Muscle of leg (tissue), 3 donors: ENCODE measurements at regions not wholly inside any gene's neighbourhood (a gene's known extent, or its start where the extent isn't known, plus 50 kb on each side); places are given as distances from the start of the nearest gene placed in this dataset.

Source experiments
- DNase-seq: peaks from one replicate; pipeline ENCODE4 v3.0.0; 2013
- H3K27ac ChIP-seq: one replicate; pipeline ENCODE4 v1.5.1; 2013; ENCODE audit warnings: mild to moderate bottlenecking, low read length, control low read depth
- H3K27me3 ChIP-seq: one replicate; pipeline ENCODE4 v1.6.1; 2013; ENCODE audit warnings: low read length; ENCODE audit not compliant: control insufficient read depth, insufficient read depth
- H3K36me3 ChIP-seq: one replicate; pipeline ENCODE4 v1.6.1; 2013; ENCODE audit warnings: low read length; ENCODE audit not compliant: control insufficient read depth, insufficient read depth
- H3K4me1 ChIP-seq: one replicate; pipeline ENCODE4 v1.6.1; 2013; ENCODE audit warnings: low read length; ENCODE audit not compliant: control insufficient read depth, insufficient read depth
- H3K4me3 ChIP-seq: one replicate; pipeline ENCODE4 v1.5.1; 2013; ENCODE audit warnings: low read length, control low read depth
- H3K9me3 ChIP-seq: replicated peaks from 2 replicates; pipeline ENCODE4 v1.6.1; 2013; ENCODE audit warnings: low read depth, low read length; ENCODE audit not compliant: control insufficient read depth
- WGBS: methylation state at CpG from one replicate; pipeline ENCODE4 v1.1.5; 2013; ENCODE audit warnings: missing lambda C conversion rate; ENCODE audit not compliant: insufficient coverage; 5-methylcytosine and 5-hydroxymethylcytosine counted together

DNA sequence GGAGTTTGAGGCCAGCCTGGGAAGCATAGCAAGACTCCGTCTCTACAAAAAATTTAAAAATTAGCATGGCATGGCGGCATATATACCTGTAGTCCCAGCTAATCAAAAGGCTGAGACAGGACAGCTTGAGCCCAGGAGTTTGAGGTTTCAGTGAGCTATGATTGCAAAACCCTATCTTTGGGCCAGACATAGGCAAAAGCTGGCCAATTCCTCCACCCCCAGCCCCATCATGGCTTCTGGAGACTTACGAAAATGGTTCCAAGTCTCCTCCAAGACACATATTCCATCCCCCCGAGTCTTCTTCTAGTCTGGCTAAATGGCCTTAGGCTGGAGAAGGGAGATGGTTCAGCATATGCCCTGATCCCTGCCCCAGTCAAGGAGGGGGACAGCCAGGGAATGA lies 172.8 kb upstream of the HAAO start:
- WGBS = 80% methylated on average over 2 of the region's 4 CpGs

GRCh38 chr2:42964439-42965083 lies 172.2 kb upstream of the HAAO start:
- Histone ChIP-seq H3K4me1 (peaks cover 91% of the 10 kb centered on the region), H3K4me3 (no peak overlapping the region), H3K9me3 (no peaks in the 10 kb centered on the region), H3K36me3 (no peaks in the 10 kb centered on the region), H3K27ac (peak overlapping the region; percentile 79), H3K27me3 (no peaks in the 10 kb centered on the region)
- DNase-seq = peak; percentile 92
- 20% methylated on average over 5 of the region's 6 CpGs for WGBS

More for the DNA sequence above, 172.8 kb upstream of the HAAO start:
- Histone ChIP-seq H3K36me3 (no peaks in the 10 kb centered on the region), H3K27me3 (no peaks in the 10 kb centered on the region), H3K4me3 (no peak overlapping the region), H3K27ac (peak overlapping the region; percentile 79), H3K4me1 (peaks cover 89% of the 10 kb centered on the region), H3K9me3 (no peaks in the 10 kb centered on the region)
- DNase-seq = no peak

- H3K27me3 ChIP-seq = no peaks in the 10 kb centered on the region
- WGBS = 93% methylated on average over 3 of the region's 9 CpGs
- H3K36me3 ChIP-seq = no peaks in the 10 kb centered on the region
- H3K9me3 ChIP-seq = no peaks in the 10 kb centered on the region
- DNase-seq = no peak
- no peak overlapping the region for H3K4me3 ChIP-seq
- H3K27ac ChIP-seq = peak overlapping the region; percentile 97
- H3K4me1 ChIP-seq = peaks cover 92% of the 10 kb centered on the region
Measured at GRCh38 chr2:42963452-42964068, 171.2 kb upstream of the HAAO start.

DNA sequence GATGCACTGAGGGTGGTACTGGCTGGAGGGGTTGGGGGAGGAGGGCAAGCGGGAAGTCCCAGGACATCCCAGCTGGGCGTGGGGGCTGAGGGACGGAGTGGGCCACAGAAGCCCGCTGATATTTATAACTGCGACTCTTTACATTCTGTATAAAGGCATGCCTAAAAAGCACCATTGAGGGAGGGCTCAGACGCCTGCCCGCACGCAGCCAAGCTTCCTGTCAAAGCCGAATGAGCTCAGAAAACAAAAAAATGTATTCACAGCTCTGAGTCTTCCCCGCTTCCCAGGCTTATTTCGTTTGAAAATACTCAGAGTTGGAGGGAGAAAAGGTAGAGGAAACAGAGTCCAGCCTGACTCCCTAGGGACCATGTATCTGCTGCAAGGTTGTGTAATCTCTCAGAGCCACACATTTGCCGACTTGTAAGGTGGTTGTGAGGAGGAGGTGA lies 170.1 kb upstream of the HAAO start:
- peaks cover 92% of the 10 kb centered on the region for H3K4me1 ChIP-seq
- peak; percentile 85 for DNase-seq

DNA sequence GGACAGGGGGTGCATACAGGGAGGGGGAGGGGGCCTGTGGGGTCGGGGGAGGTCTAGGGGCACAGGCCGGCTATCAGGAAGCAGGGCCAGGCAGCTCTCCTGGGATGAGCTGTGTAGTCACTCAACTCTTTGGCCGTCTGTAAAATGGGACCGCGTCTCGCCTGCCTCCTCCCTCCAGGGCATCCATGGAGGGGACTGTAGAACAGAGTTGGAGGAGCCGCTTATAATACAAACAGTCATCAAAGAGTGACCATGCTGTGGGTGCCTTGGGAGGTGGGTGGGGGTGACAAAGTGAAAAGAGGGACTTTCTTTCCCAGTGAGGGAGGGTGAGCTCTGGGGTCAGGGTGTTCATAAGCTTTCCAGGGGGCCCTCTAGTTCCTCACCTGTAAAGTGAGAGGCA lies 169.6 kb upstream of the HAAO start:
- 0% methylated on average over 1 of the region's 7 CpGs for WGBS
- DNase-seq = no peak
- no peaks in the 10 kb centered on the region for H3K36me3 ChIP-seq
- no peaks in the 10 kb centered on the region for H3K9me3 ChIP-seq
- H3K4me1 ChIP-seq = peaks cover 92% of the 10 kb centered on the region
- H3K27ac ChIP-seq = peak overlapping the region; percentile 97
- H3K4me3 ChIP-seq = no peak overlapping the region
- no peaks in the 10 kb centered on the region for H3K27me3 ChIP-seq

More for the DNA sequence above, 170.1 kb upstream of the HAAO start:
- Histone ChIP-seq H3K36me3 (no peaks in the 10 kb centered on the region), H3K27me3 (no peaks in the 10 kb centered on the region), H3K4me3 (no peak overlapping the region), H3K27ac (peak overlapping the region; percentile 97), H3K9me3 (no peaks in the 10 kb centered on the region)
- 3% methylated on average over 11 of the region's 12 CpGs for WGBS

GRCh38 chr2:42961385-42961811 lies 169.0 kb upstream of the HAAO start:
- DNase-seq = peak; percentile 96
- 2% methylated on average over 9 of the region's 15 CpGs for WGBS
- H3K27ac ChIP-seq = peak overlapping the region; percentile 97
- H3K36me3 ChIP-seq = no peaks in the 10 kb centered on the region
- H3K4me3 ChIP-seq = no peak overlapping the region
- no peaks in the 10 kb centered on the region for H3K9me3 ChIP-seq
- H3K27me3 ChIP-seq = no peaks in the 10 kb centered on the region
- peaks cover 94% of the 10 kb centered on the region for H3K4me1 ChIP-seq

DNA sequence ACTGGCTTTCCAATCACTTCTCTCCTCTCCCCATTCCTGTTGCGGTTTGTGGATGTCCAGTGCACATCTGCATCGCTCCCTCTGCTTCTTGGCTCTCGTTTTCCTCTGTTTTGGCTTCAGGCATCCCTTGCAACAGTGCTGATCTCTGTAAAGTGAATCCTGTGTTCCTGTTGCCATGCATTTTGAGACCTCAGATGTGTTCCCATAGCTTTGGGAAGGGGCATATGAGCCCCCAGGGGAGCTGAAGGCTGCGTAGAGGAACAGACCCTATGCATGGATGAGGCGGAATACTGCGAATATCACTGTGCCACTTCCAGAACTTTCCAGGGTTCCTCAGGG lies 168.4 kb upstream of the HAAO start:
- Histone ChIP-seq H3K27me3 (no peaks in the 10 kb centered on the region), H3K27ac (peak overlapping the region; percentile 97), H3K4me3 (no peak overlapping the region), H3K9me3 (no peaks in the 10 kb centered on the region), H3K4me1 (peaks cover 93% of the 10 kb centered on the region), H3K36me3 (no peaks in the 10 kb centered on the region)
- 26% methylated on average over 6 of the region's 6 CpGs for whole genome bisulfite sequencing
- peak; percentile 93 for DNase-seq

GRCh38 chr2:42960002-42960841 lies 167.8 kb upstream of the HAAO start:
- no peaks in the 10 kb centered on the region for H3K36me3 ChIP-seq
- WGBS = 14% methylated on average over 7 of the region's 10 CpGs
- H3K4me1 ChIP-seq = peaks cover 87% of the 10 kb centered on the region
- no peak overlapping the region for H3K4me3 ChIP-seq
- H3K27ac ChIP-seq = peak overlapping the region; percentile 97
- DNase-seq = peak; percentile 79
- H3K9me3 ChIP-seq = no peaks in the 10 kb centered on the region
- no peaks in the 10 kb centered on the region for H3K27me3 ChIP-seq

GRCh38 chr2:42959234-42960001 lies 167.0 kb upstream of the HAAO start:
- peak; percentile 99 for DNase-seq
- Histone ChIP-seq H3K4me1 (peaks cover 85% of the 10 kb centered on the region), H3K36me3 (no peaks in the 10 kb centered on the region), H3K27me3 (no peaks in the 10 kb centered on the region), H3K27ac (peak overlapping the region; percentile 97), H3K4me3 (no peak overlapping the region), H3K9me3 (no peaks in the 10 kb centered on the region)
- 19% methylated on average over 2 of the region's 8 CpGs for WGBS
